ENCODE measurements at regions not wholly inside any gene's neighbourhood (a gene's known extent, or its start where the extent isn't known, plus 50 kb on each side); places are given as distances from the start of the nearest gene placed in this dataset.
"Not testable (repeated sequence)": the region's sequence is repeated elsewhere in the genome, so short reads cannot be mapped to it uniquely, and the experiment has no call there.

GRCh38 chr5:167426501-167426900 is 864.9 kb upstream of the WWC1 start:
- Histone ChIP-seq H3K9me1 (replicated peaks; ENCODE audit: control insufficient read depth, extremely low read depth, insufficient read depth, low read length) (no peaks in the 10 kb centered on the region), H3K79me2 (ENCODE audit: control insufficient read depth, insufficient read depth, low read length) (no peaks in the 10 kb centered on the region), H3K36me3 (ENCODE audit: control insufficient read depth in 2 of 2, extremely low read depth in 1 of 2, insufficient read depth in 2 of 2, low read length in 2 of 2) (no peaks in the 10 kb centered on the region), H3K9ac (replicated peaks; ENCODE audit: extremely low read depth, insufficient read depth, low read length) (no peak overlapping the region), H3K4me2 (ENCODE audit: insufficient read depth, low read length) (no peak overlapping the region), H4K20me1 (replicated peaks; ENCODE audit: control insufficient read depth, extremely low read depth, insufficient read depth, low read length) (no peaks in the 10 kb centered on the region), H3K9me3 (replicated peaks; ENCODE audit: control insufficient read depth, insufficient read depth, low read length) (no peaks in the 10 kb centered on the region), H3K4me1 (ENCODE audit: control insufficient read depth, extremely low read depth, insufficient read depth, low read length) (no peaks in the 10 kb centered on the region), H3K4me3 (replicated peaks in 1 of 3; ENCODE audit: insufficient read depth in 1 of 3, low read depth in 1 of 3, low read length in 3 of 3) (no peak overlapping the region), H3K27ac (ENCODE audit: insufficient read depth, low read depth, low read length) (no peak overlapping the region), H3K27me3 (ENCODE audit: control insufficient read depth in 2 of 2, insufficient read depth in 2 of 2, low read length in 2 of 2) (no peaks in the 10 kb centered on the region), H2AFZ (ENCODE audit: low read depth, low read length) (no peak overlapping the region)
- CTCF ChIA-PET = no interaction called here
- DNase-seq (ENCODE audit: low read depth, low spot score) (no peak), FAIRE-seq (no peak)
- no TSS peak for BruUV-seq (replicated peaks)
- POLR2A ChIA-PET = no interaction called here
- intact Hi-C loops (cut with micrococcal nuclease) = no loop called here
- dilution Hi-C loops (cut with MboI; ENCODE audit: extremely low pct_ligation_motif_present, low sequenced_read_pairs) = no loop called here
- TF ChIP-seq CTCF (IDR thresholded peaks at IDR 0.05; ENCODE audit: extremely low read depth in 1 of 2, insufficient read depth in 1 of 2, low read depth in 1 of 2, low read length in 2 of 2) (no peak), JUN (IDR thresholded peaks at IDR 0.05; ENCODE audit: borderline replicate concordance, insufficient read depth, insufficient read length, low read depth) (no peak), EZH2 (IDR thresholded peaks at IDR 0.05; ENCODE audit: borderline replicate concordance, low read depth, low read length, severe bottlenecking) (no peak), GATA2 (IDR thresholded peaks at IDR 0.05; ENCODE audit: insufficient read depth, insufficient read length, low read depth, low read length) (no peak)

- H3K9me1 ChIP-seq (replicated peaks; ENCODE audit: control insufficient read depth, extremely low read depth, insufficient read depth, low read length); DNase-seq (ENCODE audit: low read depth, low spot score); POLR2A ChIA-PET; H3K4me1 ChIP-seq (ENCODE audit: control insufficient read depth, extremely low read depth, insufficient read depth, low read length); H3K27ac ChIP-seq (ENCODE audit: insufficient read depth, low read depth, low read length); H3K27me3 ChIP-seq (ENCODE audit: control insufficient read depth in 2 of 2, insufficient read depth in 2 of 2, low read length in 2 of 2); H3K9me3 ChIP-seq (replicated peaks; ENCODE audit: control insufficient read depth, insufficient read depth, low read length); BruUV-seq (replicated peaks); intact Hi-C loops (cut with micrococcal nuclease); dilution Hi-C loops (cut with MboI; ENCODE audit: extremely low pct_ligation_motif_present, low sequenced_read_pairs); FAIRE-seq; H2AFZ ChIP-seq (ENCODE audit: low read depth, low read length); H3K9ac ChIP-seq (replicated peaks; ENCODE audit: extremely low read depth, insufficient read depth, low read length); H3K4me2 ChIP-seq (ENCODE audit: insufficient read depth, low read length); H3K4me3 ChIP-seq (replicated peaks in 1 of 3; ENCODE audit: insufficient read depth in 1 of 3, low read depth in 1 of 3, low read length in 3 of 3); CTCF ChIA-PET; H4K20me1 ChIP-seq (replicated peaks; ENCODE audit: control insufficient read depth, extremely low read depth, insufficient read depth, low read length); H3K79me2 ChIP-seq (ENCODE audit: control insufficient read depth, insufficient read depth, low read length); H3K36me3 ChIP-seq (ENCODE audit: control insufficient read depth in 2 of 2, extremely low read depth in 1 of 2, insufficient read depth in 2 of 2, low read length in 2 of 2): not testable (repeated sequence)
Observed at GRCh38 chr5:167427641-167428040, 863.8 kb upstream of the WWC1 start.

Measured in endothelial cell of umbilical vein (primary cell).